ENCODE measurements at regions not wholly inside any gene's neighbourhood (a gene's known extent, or its start where the extent isn't known, plus 50 kb on each side); places are given as distances from the start of the nearest gene placed in this dataset.

GRCh38 chr2:71746946-71747501 is 293.7 kb downstream of the DYSF start:
- H3K36me3 ChIP-seq (ENCODE audit: insufficient read depth, low read length), result no peaks in the 10 kb centered on the region
- H3K27me3 ChIP-seq (ENCODE audit: control insufficient read depth in 1 of 2, insufficient read depth in 2 of 2, low read length in 2 of 2), result no peaks in the 10 kb centered on the region
- peak overlapping the region; percentile 9 for H3K9ac ChIP-seq (ENCODE audit: low read length)
- peaks cover 80% of the 10 kb centered on the region for H3K4me1 ChIP-seq (ENCODE audit: insufficient read depth, low read length)
- H3K27ac ChIP-seq (ENCODE audit: low read depth, low read length), result peak overlapping the region; percentile 35
- H3K4me3 ChIP-seq (ENCODE audit: low read depth in 1 of 2, low read length in 2 of 2), result no peak overlapping the region
- H3K9me3 ChIP-seq (ENCODE audit: low read length), result no peaks in the 10 kb centered on the region

DNA sequence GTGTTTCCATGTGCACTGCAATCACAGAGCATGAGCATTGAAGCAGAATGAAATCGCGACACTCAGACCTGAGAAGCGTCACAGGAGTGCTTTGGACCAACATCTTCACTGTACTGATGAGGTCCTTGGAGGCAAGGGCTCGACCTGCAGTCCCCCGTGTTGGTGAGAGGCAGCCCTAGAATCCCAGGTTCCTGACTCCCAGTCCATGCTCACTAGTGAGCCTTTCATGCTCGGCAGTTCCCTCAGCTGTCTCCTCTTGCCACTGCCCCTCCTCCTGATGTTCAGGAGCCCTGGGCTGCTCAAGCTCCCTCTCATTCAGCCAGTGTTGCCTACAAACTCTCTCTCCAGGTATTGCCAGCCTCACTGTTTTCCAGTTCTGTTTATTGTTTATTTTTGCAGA is 291.4 kb downstream of the DYSF start:
- Histone ChIP-seq H3K4me3 (ENCODE audit: low read depth in 1 of 2, low read length in 2 of 2) (no peak overlapping the region), H3K9ac (ENCODE audit: low read length) (no peak overlapping the region), H3K27me3 (ENCODE audit: control insufficient read depth in 1 of 2, insufficient read depth in 2 of 2, low read length in 2 of 2) (no peaks in the 10 kb centered on the region), H3K27ac (ENCODE audit: low read depth, low read length) (no peak overlapping the region), H3K36me3 (ENCODE audit: insufficient read depth, low read length) (no peaks in the 10 kb centered on the region), H3K4me1 (ENCODE audit: insufficient read depth, low read length) (peaks cover 66% of the 10 kb centered on the region), H3K9me3 (ENCODE audit: low read length) (no peaks in the 10 kb centered on the region)

DNA sequence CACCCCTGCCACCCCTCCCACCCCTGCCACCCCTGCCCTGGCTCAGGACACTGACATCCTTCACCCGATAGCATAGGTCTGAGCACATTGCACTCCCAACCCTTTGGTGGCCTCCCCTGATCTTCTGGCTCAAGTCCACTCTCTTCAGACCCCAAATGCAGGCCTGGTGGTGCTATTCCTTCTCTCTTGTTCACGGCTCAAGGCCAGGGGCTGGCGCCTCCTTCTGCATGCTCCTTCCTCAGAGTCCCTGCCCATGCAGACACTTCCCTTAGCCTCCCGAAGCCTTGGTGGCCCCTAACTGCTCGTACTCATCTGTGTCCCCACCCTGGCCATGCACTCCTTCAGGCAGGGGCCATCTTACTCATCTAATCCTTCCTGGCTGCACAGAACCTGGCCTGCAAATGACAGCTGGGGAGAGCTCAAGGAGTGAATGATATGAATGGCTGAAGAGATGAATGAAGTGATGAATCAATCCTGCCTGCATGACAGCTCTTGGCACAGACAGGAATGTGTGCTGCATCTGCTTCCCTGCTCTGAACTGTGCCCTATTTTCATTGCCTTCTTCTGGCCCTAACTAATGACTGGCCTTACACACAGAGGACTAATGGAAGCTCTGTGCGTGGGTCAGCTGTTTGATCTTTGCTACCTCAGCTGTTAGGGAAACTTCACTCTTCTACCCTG is 290.8 kb downstream of the DYSF start:
- Histone ChIP-seq H3K36me3 (ENCODE audit: insufficient read depth, low read length) (no peaks in the 10 kb centered on the region), H3K4me1 (ENCODE audit: insufficient read depth, low read length) (peaks cover 59% of the 10 kb centered on the region), H3K27ac (ENCODE audit: low read depth, low read length) (no peak overlapping the region), H3K9ac (ENCODE audit: low read length) (no peak overlapping the region), H3K4me3 (ENCODE audit: low read depth in 1 of 2, low read length in 2 of 2) (no peak overlapping the region), H3K9me3 (ENCODE audit: low read length) (no peaks in the 10 kb centered on the region), H3K27me3 (ENCODE audit: control insufficient read depth in 1 of 2, insufficient read depth in 2 of 2, low read length in 2 of 2) (no peaks in the 10 kb centered on the region)

- H3K27me3 ChIP-seq (ENCODE audit: control insufficient read depth in 1 of 2, insufficient read depth in 2 of 2, low read length in 2 of 2), result no peaks in the 10 kb centered on the region
- H3K27ac ChIP-seq (ENCODE audit: low read depth, low read length), result peak overlapping the region; percentile 35
- peaks cover 51% of the 10 kb centered on the region for H3K4me1 ChIP-seq (ENCODE audit: insufficient read depth, low read length)
- no peak overlapping the region for H3K9ac ChIP-seq (ENCODE audit: low read length)
- no peak overlapping the region for H3K4me3 ChIP-seq (ENCODE audit: low read depth in 1 of 2, low read length in 2 of 2)
- no peaks in the 10 kb centered on the region for H3K9me3 ChIP-seq (ENCODE audit: low read length)
- H3K36me3 ChIP-seq (ENCODE audit: insufficient read depth, low read length), result no peaks in the 10 kb centered on the region
Observed at GRCh38 chr2:71742953-71743601, 289.7 kb downstream of the DYSF start.

DNA sequence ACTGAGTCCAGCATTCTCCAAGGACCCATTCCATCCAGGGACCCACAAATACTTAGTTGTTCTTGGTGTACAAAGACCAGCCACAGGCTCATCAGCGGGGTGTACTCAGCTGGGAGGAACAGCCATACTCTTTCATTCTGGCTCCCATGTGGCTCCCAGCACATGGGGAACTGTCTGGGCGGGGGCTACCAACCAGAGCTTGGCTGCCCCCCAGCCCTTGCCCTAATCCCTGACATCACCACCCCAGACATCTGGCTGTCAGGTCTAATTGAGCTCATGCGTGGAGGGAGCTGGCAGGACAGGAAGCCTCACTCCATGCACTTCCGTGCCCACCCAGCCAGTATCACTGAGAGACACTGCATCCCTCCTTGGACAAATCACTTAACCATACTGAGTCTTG is 283.6 kb downstream of the DYSF start:
- Histone ChIP-seq H3K4me1 (ENCODE audit: insufficient read depth, low read length) (peaks cover 2% of the 10 kb centered on the region), H3K9ac (ENCODE audit: low read length) (no peak overlapping the region), H3K4me3 (ENCODE audit: low read depth in 1 of 2, low read length in 2 of 2) (no peak overlapping the region), H3K9me3 (ENCODE audit: low read length) (no peaks in the 10 kb centered on the region), H3K27me3 (ENCODE audit: control insufficient read depth in 1 of 2, insufficient read depth in 2 of 2, low read length in 2 of 2) (no peaks in the 10 kb centered on the region), H3K27ac (ENCODE audit: low read depth, low read length) (no peak overlapping the region), H3K36me3 (ENCODE audit: insufficient read depth, low read length) (no peaks in the 10 kb centered on the region)

GRCh38 chr2:71736091-71736861 is 282.9 kb downstream of the DYSF start:
- no peaks in the 10 kb centered on the region for H3K27me3 ChIP-seq (ENCODE audit: control insufficient read depth in 1 of 2, insufficient read depth in 2 of 2, low read length in 2 of 2)
- H3K27ac ChIP-seq (ENCODE audit: low read depth, low read length), result no peak overlapping the region
- no peak overlapping the region for H3K9ac ChIP-seq (ENCODE audit: low read length)
- no peak overlapping the region for H3K4me3 ChIP-seq (ENCODE audit: low read depth in 1 of 2, low read length in 2 of 2)
- H3K4me1 ChIP-seq (ENCODE audit: insufficient read depth, low read length), result no peaks in the 10 kb centered on the region
- no peaks in the 10 kb centered on the region for H3K36me3 ChIP-seq (ENCODE audit: insufficient read depth, low read length)
- H3K9me3 ChIP-seq (ENCODE audit: low read length), result no peaks in the 10 kb centered on the region
